LNCAP (cell line): ENCODE measurements at regions not wholly inside any gene's neighbourhood (a gene's known extent, or its start where the extent isn't known, plus 50 kb on each side); places are given as distances from the start of the nearest gene placed in this dataset.

Experiments
- TF ChIP-seq, protein P1 (sequence below): fragments of 450-650 bp; IDR thresholded peaks from 2 replicates; pipeline ENCODE4 v1.5.1; 2017; ENCODE audit warnings: mild to moderate bottlenecking

DNA sequence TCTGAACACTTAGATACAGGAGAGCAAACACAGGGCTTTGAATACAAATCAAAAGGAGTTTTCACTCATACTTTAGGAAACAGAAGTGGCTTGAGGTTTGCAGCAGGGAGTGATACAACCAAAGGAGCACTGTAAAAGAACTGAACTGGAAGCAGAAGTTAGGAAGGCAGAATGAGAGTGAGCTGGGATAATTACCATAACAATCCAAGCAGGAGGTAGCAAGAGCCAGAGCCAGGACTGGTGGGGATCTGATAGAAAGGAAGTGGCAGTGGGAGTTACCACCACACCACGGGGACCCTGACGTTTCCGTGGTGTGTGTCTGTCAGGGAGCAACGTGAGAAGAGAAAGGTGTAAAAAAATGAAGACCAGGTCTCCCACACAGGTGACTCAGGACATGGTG is 81.3 kb upstream of the EPB41L3 start:
- TF ChIP-seq, protein P1, sequence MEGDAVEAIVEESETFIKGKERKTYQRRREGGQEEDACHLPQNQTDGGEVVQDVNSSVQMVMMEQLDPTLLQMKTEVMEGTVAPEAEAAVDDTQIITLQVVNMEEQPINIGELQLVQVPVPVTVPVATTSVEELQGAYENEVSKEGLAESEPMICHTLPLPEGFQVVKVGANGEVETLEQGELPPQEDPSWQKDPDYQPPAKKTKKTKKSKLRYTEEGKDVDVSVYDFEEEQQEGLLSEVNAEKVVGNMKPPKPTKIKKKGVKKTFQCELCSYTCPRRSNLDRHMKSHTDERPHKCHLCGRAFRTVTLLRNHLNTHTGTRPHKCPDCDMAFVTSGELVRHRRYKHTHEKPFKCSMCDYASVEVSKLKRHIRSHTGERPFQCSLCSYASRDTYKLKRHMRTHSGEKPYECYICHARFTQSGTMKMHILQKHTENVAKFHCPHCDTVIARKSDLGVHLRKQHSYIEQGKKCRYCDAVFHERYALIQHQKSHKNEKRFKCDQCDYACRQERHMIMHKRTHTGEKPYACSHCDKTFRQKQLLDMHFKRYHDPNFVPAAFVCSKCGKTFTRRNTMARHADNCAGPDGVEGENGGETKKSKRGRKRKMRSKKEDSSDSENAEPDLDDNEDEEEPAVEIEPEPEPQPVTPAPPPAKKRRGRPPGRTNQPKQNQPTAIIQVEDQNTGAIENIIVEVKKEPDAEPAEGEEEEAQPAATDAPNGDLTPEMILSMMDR: no peak

DNA sequence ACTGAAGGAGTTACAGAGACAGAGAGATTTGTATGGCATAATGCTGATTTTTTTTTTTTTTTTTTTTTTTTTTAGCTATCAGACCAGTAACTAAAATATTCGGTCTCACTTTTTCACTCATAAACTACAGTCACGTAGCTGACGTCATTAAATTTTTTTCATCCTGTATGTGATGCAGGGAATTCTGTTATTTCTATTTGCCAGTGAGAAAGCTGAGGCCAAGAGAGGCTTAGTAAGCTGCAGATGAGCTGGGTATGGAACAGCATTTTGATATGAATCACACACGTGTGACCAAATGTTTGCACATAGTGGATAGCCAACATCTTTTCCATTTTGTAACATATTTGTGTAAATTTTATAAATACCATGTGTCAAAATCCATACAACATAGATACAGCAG is 79.1 kb upstream of the EPB41L3 start:
- TF ChIP-seq, protein P1: no peak

DNA sequence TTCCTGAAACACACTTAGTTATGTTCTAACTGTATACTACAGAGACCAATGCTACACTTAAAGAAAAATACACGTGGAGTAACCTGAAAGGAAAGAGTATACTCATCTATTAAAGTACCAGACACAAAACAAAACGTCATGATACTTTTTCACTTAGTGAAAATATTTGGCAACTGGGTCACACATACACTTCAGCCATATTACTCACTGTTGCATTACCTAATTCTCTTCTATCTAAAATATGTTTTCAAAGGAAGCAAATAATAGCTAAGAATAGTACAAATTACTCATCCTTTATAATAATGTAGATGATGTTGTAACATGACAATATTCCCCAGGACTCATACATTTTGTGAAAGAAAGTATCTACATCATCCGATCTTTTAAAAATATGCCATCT is 76.5 kb upstream of the EPB41L3 start:
- TF ChIP-seq, protein P1: no peak

DNA sequence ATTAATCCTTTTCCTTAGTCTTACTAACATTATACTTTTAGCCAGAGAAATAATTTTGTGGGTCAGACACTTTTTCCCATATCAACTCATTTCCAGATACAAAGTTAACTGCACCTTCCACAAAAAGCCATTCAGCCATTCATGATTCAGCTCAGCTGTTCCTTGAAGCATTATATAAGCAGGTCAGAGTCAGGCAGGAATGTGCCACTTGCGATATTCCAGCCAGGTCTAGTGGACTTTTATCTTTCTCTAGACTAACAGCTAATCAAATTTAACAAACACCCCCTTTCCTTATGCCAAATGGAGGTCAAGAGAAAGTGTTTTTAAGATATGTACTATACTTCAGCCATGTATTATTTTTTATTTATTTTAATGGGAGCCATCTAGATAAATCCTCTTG is 75.6 kb upstream of the EPB41L3 start:
- TF ChIP-seq, protein P1: no peak

DNA sequence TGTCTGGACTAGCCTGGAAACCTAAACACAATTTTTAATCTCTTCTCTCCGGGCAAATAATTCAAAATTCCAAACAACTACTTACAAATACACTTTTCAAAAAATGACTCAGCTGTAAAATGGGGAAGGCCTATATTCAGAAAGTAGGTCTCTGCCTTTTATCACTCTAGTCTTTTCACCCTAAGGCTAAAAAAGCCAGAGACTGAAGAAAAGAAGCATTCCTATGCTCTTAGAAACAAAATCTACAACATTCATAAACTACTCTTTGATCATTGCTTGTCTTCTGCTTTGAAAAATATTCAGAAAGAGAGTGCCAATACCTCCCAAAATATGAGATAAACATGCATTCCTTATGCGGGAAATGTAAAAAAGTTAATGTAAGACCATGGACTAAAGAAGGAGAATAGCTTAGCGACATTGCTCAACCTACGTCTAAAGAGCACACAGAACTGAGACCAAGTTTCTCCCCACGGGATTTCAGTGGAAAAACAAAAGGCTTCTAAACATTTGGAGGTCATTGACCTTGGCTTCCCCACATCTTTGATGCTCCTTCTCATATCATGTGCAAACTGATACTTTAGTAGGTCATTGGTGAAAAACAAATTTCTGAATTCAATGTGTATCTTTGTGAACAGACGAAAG is 74.4 kb upstream of the EPB41L3 start:
- TF ChIP-seq, protein P1: no peak

DNA sequence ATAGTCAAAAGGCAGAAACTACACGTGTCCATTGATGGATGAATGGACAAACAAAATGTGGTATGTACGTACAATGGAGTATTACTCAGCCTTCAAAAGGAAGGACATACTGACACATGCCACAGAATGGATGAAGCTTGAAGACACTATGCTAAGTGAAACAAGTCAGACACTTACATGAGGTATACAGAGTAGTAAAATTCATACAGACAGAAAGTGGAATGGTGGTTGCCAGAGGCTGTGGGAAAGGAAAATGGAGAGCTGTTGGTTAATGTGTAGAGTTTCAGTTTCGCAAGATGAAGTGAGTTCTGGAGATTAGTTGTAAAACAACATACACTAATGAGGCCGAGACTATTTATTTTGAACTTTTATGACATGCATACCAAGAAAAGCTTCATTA is 67.4 kb upstream of the EPB41L3 start:
- TF ChIP-seq, protein P1: no peak

DNA sequence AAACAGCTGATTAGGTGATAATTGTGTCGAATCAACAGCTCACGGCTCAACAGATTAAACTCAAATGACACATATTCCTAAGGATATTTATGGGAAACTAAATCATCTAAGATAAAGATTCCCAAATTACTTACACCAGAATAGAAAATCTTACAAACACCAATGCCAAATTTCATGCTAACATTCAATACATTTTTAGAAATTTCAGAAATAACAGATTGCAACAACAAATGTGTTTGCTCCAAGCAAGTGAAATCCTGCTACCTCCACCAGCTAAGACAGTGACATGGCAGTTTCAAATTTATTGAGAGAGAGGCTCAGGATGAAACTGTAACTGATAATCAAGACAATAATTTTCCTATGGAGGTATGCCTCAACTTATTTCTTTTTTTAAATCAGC is 65.0 kb upstream of the EPB41L3 start:
- TF ChIP-seq, protein P1: no peak

DNA sequence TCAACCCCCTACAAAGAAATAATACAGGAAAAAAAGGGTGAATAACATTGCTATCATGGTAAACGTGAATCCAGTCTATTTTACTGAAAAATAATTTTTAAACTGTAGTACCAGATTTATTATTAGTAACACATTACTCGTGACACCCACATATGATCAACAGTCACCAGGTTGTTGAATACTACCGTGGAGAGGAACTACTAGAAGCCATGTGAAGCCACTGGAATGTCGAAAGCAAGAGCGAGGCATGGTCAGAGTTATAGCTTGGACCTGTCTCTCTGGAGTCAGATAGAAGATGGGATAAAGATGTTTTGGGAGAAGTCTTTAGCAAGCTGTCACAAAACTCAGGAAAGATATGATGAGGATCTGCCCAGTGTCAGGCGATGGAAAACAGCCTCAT is 63.2 kb upstream of the EPB41L3 start:
- TF ChIP-seq, protein P1: no peak
